B cell (primary cell): ENCODE measurements at regions not wholly inside any gene's neighbourhood (a gene's known extent, or its start where the extent isn't known, plus 50 kb on each side); places are given as distances from the start of the nearest gene placed in this dataset.

Experiments used
- ATAC-seq: fragments of 200-7000 bp; cut with Tn5 transposase; one replicate; pipeline ENCODE4 v1.10.0; 2021; ENCODE audit warnings: low read depth, mild to moderate bottlenecking, moderate number of reproducible peaks, moderate library complexity
- CTCF ChIA-PET: fragments of 350-600 bp; sonication (Branson Sonifier 250); formaldehyde crosslinking; loops from one replicate; lab custom pipeline; 2021; ENCODE audit warnings: antibody characterized with exemption, inconsistent platforms; lab: Charles Lee
- POLR2A ChIA-PET: fragments of 350-600 bp; sonication (Branson Sonifier 250); formaldehyde crosslinking; loops from one replicate; lab custom pipeline; 2021; ENCODE audit warnings: antibody characterized with exemption; lab: Charles Lee
- DNase-seq: peaks from one replicate; pipeline ENCODE4 v3.0.0; 2013
- H2AFZ ChIP-seq: 2 replicates; pipeline ENCODE4 v1.6.1; 2012; ENCODE audit warnings: mild to moderate bottlenecking, low read depth, low read length; ENCODE audit not compliant: insufficient read depth, poor library complexity, severe bottlenecking
- H3K27ac ChIP-seq, 2 donors: 1 replicate in 1 of 2; 2 replicates in 1 of 2; pipeline ENCODE4 v1.5.1; 2012 to 2013; ENCODE audit warnings: low read length in 2 of 2, mild to moderate bottlenecking in 2 of 2, moderate library complexity in 1 of 2
- H3K27me3 ChIP-seq, 4 experiments: fragments of 200-600 bp in 1 of 4; sonication (generic) in 1 of 4; replicated peaks in 1 of 4; 1 replicate in 2 of 4; 2 replicates in 2 of 4; pipeline versions ENCODE4 v1.6.1 to v1.7.0; 2013 to 2016; ENCODE audit warnings: low read length in 3 of 4, mild to moderate bottlenecking in 2 of 4, mixed read lengths in 1 of 4, moderate library complexity in 1 of 4; ENCODE audit not compliant: insufficient read depth in 4 of 4, control insufficient read depth in 3 of 4; ENCODE audit errors: control extremely low read depth in 1 of 4
- H3K36me3 ChIP-seq, 2 experiments: replicated peaks in 1 of 2; 1 replicate in 1 of 2; 2 replicates in 1 of 2; pipeline versions ENCODE4 v1.6.1 to v1.7.1; 2013; ENCODE audit warnings: low read length in 1 of 2; ENCODE audit not compliant: insufficient read depth in 2 of 2, control insufficient read depth in 1 of 2; ENCODE audit errors: control extremely low read depth in 1 of 2, extremely low read depth in 1 of 2
- H3K4me1 ChIP-seq, 2 donors: fragments of 200-600 bp in 1 of 2; sonication (generic) in 1 of 2; 1 replicate in 1 of 2; 2 replicates in 1 of 2; pipeline versions ENCODE4 v1.5.1 to v1.6.1; 2013 to 2017; ENCODE audit warnings: low read length in 2 of 2; ENCODE audit not compliant: control insufficient read depth in 2 of 2, insufficient read depth in 2 of 2
- H3K4me2 ChIP-seq: replicated peaks from 2 replicates; pipeline ENCODE3; 2012; ENCODE audit warnings: mild to moderate bottlenecking, low read depth, low read length; ENCODE audit not compliant: poor library complexity, severe bottlenecking
- H3K4me3 ChIP-seq, 5 experiments: fragments of 200-600 bp in 1 of 5; sonication (generic) in 1 of 5; 1 replicate in 3 of 5; 2 replicates in 2 of 5; pipeline versions ENCODE4 v1.5.1 to v1.7.0; 2011 to 2016; ENCODE audit warnings: low read length in 4 of 5, mild to moderate bottlenecking in 4 of 5, low read depth in 2 of 5, control low read depth in 1 of 5, moderate library complexity in 1 of 5; ENCODE audit not compliant: insufficient read depth in 1 of 5; ENCODE audit errors: control extremely low read depth in 1 of 5, extremely low read depth in 1 of 5
- H3K79me2 ChIP-seq: fragments of 200-600 bp; sonication (generic); one replicate; pipeline ENCODE4 v1.6.0; 2016; ENCODE audit warnings: low read length; ENCODE audit not compliant: control insufficient read depth, insufficient read depth
- H3K9ac ChIP-seq: fragments of 200-600 bp; sonication (generic); 2 replicates; pipeline ENCODE4 v1.6.1; 2017; ENCODE audit warnings: mild to moderate bottlenecking, low read length, moderate library complexity
- H3K9me3 ChIP-seq, 3 donors: one replicate each; pipeline versions ENCODE4 v1.6.1 to v1.7.1; 2013; ENCODE audit warnings: low read length in 2 of 3; ENCODE audit not compliant: control insufficient read depth in 2 of 3, insufficient read depth in 1 of 3; ENCODE audit errors: control extremely low read depth in 1 of 3
- H4K20me1 ChIP-seq: 2 replicates; pipeline ENCODE4 v1.6.0; 2012; ENCODE audit warnings: mild to moderate bottlenecking, low read length; ENCODE audit not compliant: insufficient read depth, control insufficient read depth, poor library complexity, severe bottlenecking
- H3K27ac Mint-ChIP-seq: one replicate; pipeline ENCODE4 v1.8.0; 2021; ENCODE audit warnings: mixed read lengths
- H3K27me3 Mint-ChIP-seq: one replicate; pipeline ENCODE4 v1.8.0; 2021; ENCODE audit warnings: mixed read lengths
- H3K4me1 Mint-ChIP-seq: one replicate; pipeline ENCODE4 v1.8.0; 2021; ENCODE audit warnings: mixed read lengths
- H3K4me3 Mint-ChIP-seq: one replicate; pipeline ENCODE4 v1.8.0; 2021; ENCODE audit warnings: mixed read lengths
- H3K9me3 Mint-ChIP-seq: one replicate; pipeline ENCODE4 v1.8.0; 2022; ENCODE audit warnings: mixed read lengths; ENCODE audit not compliant: insufficient read depth
- EZH2 ChIP-seq: IDR thresholded peaks from 2 replicates; pipeline ENCODE4 v1.6.1; 2012; ENCODE audit warnings: borderline replicate concordance, low read depth, mild to moderate bottlenecking, moderate library complexity, low read length; ENCODE audit not compliant: insufficient read depth, poor library complexity, severe bottlenecking
- WGBS: methylation state at CpG from one replicate; pipeline ENCODE4 v1.1.5; 2013; ENCODE audit warnings: missing lambda C conversion rate; ENCODE audit not compliant: insufficient coverage; 5-methylcytosine and 5-hydroxymethylcytosine counted together
- intact Hi-C: fragments of 100-400 bp; cut with micrococcal nuclease; formaldehyde crosslinking; loops from one replicate; pipeline ENCODE4 v1.10.0; 2022
- TF ChIP-seq, protein P1 (sequence below): fragments of 200-600 bp; IDR thresholded peaks from one replicate; pipeline ENCODE4 v1.8.0; 2022; ENCODE audit warnings: antibody characterized with exemption, mild to moderate bottlenecking

DNA sequence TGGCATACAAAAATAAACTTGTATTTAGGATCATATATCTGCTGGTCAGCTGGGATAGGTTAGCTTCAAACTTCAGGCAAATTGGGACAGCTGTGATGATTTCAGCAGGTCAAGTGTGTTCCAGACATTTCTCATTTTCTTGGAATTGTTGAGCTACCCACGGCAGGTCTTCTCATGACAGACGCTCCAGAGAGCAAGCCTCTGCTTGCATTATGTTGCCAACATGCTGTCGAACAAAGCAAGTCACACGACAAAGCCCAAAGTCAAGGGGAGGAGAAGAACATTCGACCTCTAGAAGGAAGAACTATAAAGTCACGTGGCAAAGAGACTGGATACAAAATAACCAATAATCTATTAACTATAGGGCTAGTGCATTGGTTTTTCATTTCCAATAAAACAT, 103.5 kb downstream of the RAB18 start:
- H2AFZ ChIP-seq = no peak overlapping the region
- ATAC-seq (no peak), DNase-seq (no peak)
- intact Hi-C loops = no loop called here
- H3K4me1 Mint-ChIP-seq = no peaks in the 10 kb centered on the region
- H3K4me3 ChIP-seq = no peak overlapping the region
- no peaks in the 10 kb centered on the region for H3K4me1 ChIP-seq
- peaks cover 0 to 1% (median 0%) of the 10 kb centered on the region in 3 donors for H3K9me3 ChIP-seq
- H4K20me1 ChIP-seq = no peaks in the 10 kb centered on the region
- H3K27ac ChIP-seq = no peak overlapping the region
- H3K79me2 ChIP-seq = no peaks in the 10 kb centered on the region
- no peaks in the 10 kb centered on the region for H3K36me3 ChIP-seq
- no peak overlapping the region for H3K4me3 Mint-ChIP-seq
- WGBS = 89% methylated on average over 1 of the region's 6 CpGs
- H3K27me3 Mint-ChIP-seq = peaks cover 10% of the 10 kb centered on the region
- H3K4me2 ChIP-seq = no peak overlapping the region
- no peak overlapping the region for H3K27ac Mint-ChIP-seq
- no peaks in the 10 kb centered on the region for H3K9me3 Mint-ChIP-seq
- H3K27me3 ChIP-seq = no peaks in the 10 kb centered on the region
- POLR2A ChIA-PET = no interaction called here
- TF ChIP-seq EZH2 = no peak
- TF ChIP-seq, protein P1, sequence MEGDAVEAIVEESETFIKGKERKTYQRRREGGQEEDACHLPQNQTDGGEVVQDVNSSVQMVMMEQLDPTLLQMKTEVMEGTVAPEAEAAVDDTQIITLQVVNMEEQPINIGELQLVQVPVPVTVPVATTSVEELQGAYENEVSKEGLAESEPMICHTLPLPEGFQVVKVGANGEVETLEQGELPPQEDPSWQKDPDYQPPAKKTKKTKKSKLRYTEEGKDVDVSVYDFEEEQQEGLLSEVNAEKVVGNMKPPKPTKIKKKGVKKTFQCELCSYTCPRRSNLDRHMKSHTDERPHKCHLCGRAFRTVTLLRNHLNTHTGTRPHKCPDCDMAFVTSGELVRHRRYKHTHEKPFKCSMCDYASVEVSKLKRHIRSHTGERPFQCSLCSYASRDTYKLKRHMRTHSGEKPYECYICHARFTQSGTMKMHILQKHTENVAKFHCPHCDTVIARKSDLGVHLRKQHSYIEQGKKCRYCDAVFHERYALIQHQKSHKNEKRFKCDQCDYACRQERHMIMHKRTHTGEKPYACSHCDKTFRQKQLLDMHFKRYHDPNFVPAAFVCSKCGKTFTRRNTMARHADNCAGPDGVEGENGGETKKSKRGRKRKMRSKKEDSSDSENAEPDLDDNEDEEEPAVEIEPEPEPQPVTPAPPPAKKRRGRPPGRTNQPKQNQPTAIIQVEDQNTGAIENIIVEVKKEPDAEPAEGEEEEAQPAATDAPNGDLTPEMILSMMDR = no peak
- CTCF ChIA-PET = no interaction called here
- no peak overlapping the region for H3K9ac ChIP-seq

DNA sequence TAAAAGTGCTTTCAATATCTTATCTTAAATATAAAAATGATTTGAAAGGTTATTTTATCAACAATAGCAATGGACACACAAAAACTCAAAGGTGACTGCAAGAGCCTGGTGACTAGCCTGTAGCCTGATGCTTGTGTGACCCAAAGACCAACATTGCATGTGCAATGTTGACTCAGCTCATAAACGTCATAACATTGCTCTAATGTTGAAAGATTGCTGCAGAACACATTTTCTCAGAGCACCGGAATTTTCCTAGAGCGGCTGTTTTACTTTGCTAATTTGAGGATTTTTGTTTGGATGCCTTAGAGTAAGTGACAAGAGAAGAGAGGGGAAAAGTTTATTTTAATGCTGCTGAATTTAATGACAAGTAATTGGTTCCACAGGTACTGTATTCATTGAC, 107.1 kb downstream of the RAB18 start:
- intact Hi-C loops = no loop called here
- no peaks in the 10 kb centered on the region for H3K27me3 ChIP-seq
- no peak overlapping the region for H3K4me2 ChIP-seq
- Mint-ChIP-seq H3K27ac (no peak overlapping the region), H3K4me3 (no peak overlapping the region), H3K4me1 (no peaks in the 10 kb centered on the region), H3K9me3 (no peaks in the 10 kb centered on the region), H3K27me3 (peaks cover 11% of the 10 kb centered on the region)
- H3K9ac ChIP-seq = no peak overlapping the region
- H3K4me1 ChIP-seq = no peaks in the 10 kb centered on the region
- no peaks in the 10 kb centered on the region for H4K20me1 ChIP-seq
- ATAC-seq (no peak), DNase-seq (no peak)
- TF ChIP-seq, protein P1 = no peak
- no peak for TF ChIP-seq EZH2
- WGBS = 100% methylated on average over 3 of the region's 3 CpGs
- POLR2A ChIA-PET = no interaction called here
- H3K79me2 ChIP-seq = no peaks in the 10 kb centered on the region
- no peaks in the 10 kb centered on the region for H3K36me3 ChIP-seq
- H2AFZ ChIP-seq = no peak overlapping the region
- H3K27ac ChIP-seq = no peak overlapping the region
- no peak overlapping the region for H3K4me3 ChIP-seq
- no peaks in the 10 kb centered on the region for H3K9me3 ChIP-seq
- CTCF ChIA-PET = no interaction called here
